MCF 10A (cell line): ENCODE measurements at regions not wholly inside any gene's neighbourhood (a gene's known extent, or its start where the extent isn't known, plus 50 kb on each side); places are given as distances from the start of the nearest gene placed in this dataset.

ENCODE experiments used
- BruUV-seq: library from RNA; stranded (reverse); fragments of 400-500 nt; replicated peaks from 2 replicates; lab custom pipeline; 2021; lab: Mats Ljungman, UMichigan
- CTCF ChIA-PET: fragments of 300-600 bp; sonication (Branson Sonifier 250); formaldehyde crosslinking; extraction: SDS; loops from one replicate; lab custom pipeline; 2021; ENCODE audit warnings: antibody characterized with exemption, inconsistent platforms; lab: Yijun Ruan, JAX
- POLR2A ChIA-PET: fragments of 300-600, 350-650 bp; sonication (Branson Sonifier 250); formaldehyde crosslinking; extraction: SDS; loops from one replicate; lab custom pipeline; 2020; ENCODE audit warnings: antibody characterized with exemption, inconsistent platforms; lab: Yijun Ruan, JAX
- DNase-seq: peaks from one replicate; pipeline ENCODE4 v3.0.0-alpha.2; 2018; ENCODE audit not compliant: unreplicated experiment
- H3K27ac Mint-ChIP-seq: one replicate; pipeline ENCODE4 v1.8.0; 2022; ENCODE audit warnings: mild to moderate bottlenecking, low read depth, mixed read lengths; ENCODE audit not compliant: unreplicated experiment
- H3K27me3 Mint-ChIP-seq: one replicate; pipeline ENCODE4 v1.8.0; 2022; ENCODE audit warnings: mixed read lengths; ENCODE audit not compliant: insufficient read depth, unreplicated experiment
- H3K36me3 Mint-ChIP-seq: one replicate; pipeline ENCODE4 v1.8.0; 2022; ENCODE audit warnings: mild to moderate bottlenecking, moderate library complexity, mixed read lengths; ENCODE audit not compliant: insufficient read depth, unreplicated experiment
- H3K4me1 Mint-ChIP-seq: one replicate; pipeline ENCODE4 v1.8.0; 2022; ENCODE audit warnings: mixed read lengths; ENCODE audit not compliant: insufficient read depth, unreplicated experiment
- H3K4me3 Mint-ChIP-seq: one replicate; pipeline ENCODE4 v1.8.0; 2022; ENCODE audit warnings: mild to moderate bottlenecking, moderate library complexity, mixed read lengths; ENCODE audit not compliant: unreplicated experiment
- H3K9me3 Mint-ChIP-seq: one replicate; pipeline ENCODE4 v1.8.0; 2022; ENCODE audit warnings: mixed read lengths; ENCODE audit not compliant: unreplicated experiment
- CTCF ChIP-seq: fragments of 200-600 bp; IDR thresholded peaks from one replicate; pipeline ENCODE4 v1.8.0; 2022; ENCODE audit warnings: antibody characterized with exemption, mild to moderate bottlenecking; ENCODE audit not compliant: unreplicated experiment
- intact Hi-C: fragments of 100-400 bp; cut with micrococcal nuclease; formaldehyde crosslinking; loops from 2 replicates; pipeline ENCODE4 v1.14.1; 2022

GRCh38 chr4:11702886-11703557 lies 274.3 kb upstream of the HS3ST1 start:
- H3K9me3 Mint-ChIP-seq, result no peaks in the 10 kb centered on the region

GRCh38 chr4:11701966-11702725 lies 273.5 kb upstream of the HS3ST1 start:
- CTCF ChIA-PET, result interaction anchor here (0.6 to 1.6 kb wide), 4 partner anchors 30 to 1149 kb away, joined by 3 to 5 read pairs (median 3); no protein-coding TSS in a partner anchor
- no peaks in the 10 kb centered on the region for H3K9me3 Mint-ChIP-seq
- no peak for DNase-seq
- H3K27ac Mint-ChIP-seq, result no peak overlapping the region
- intact Hi-C loops, result loop anchor here (5.0 kb wide), 1 partner anchor 65 kb away; no protein-coding TSS in a partner anchor
- no peak overlapping the region for H3K4me3 Mint-ChIP-seq
- TF ChIP-seq CTCF, result no peak
- no peaks in the 10 kb centered on the region for H3K36me3 Mint-ChIP-seq
- no TSS peak for BruUV-seq
- POLR2A ChIA-PET, result interaction anchor here (1.1 kb wide), 1 partner anchor 96 kb away, joined by 4 read pairs; no protein-coding TSS in a partner anchor
- H3K4me1 Mint-ChIP-seq, result peaks cover 31% of the 10 kb centered on the region
- no peaks in the 10 kb centered on the region for H3K27me3 Mint-ChIP-seq

More at GRCh38 chr4:11702886-11703557, 274.3 kb upstream of the HS3ST1 start:
- DNase-seq, result peak; percentile 34
- ChIA-PET CTCF (interaction anchor here (0.6 to 1.6 kb wide), 4 partner anchors 16 to 1150 kb away, joined by 3 to 5 read pairs (median 3); no protein-coding TSS in a partner anchor), POLR2A (interaction anchor here (1.1 kb wide), 1 partner anchor 97 kb away, joined by 4 read pairs; no protein-coding TSS in a partner anchor)
- H3K27ac Mint-ChIP-seq, result no peak overlapping the region
- no peak overlapping the region for H3K4me3 Mint-ChIP-seq
- no TSS peak for BruUV-seq
- TF ChIP-seq CTCF, result no peak
- intact Hi-C loops, result loop anchor here (5.0 kb wide), 1 partner anchor 66 kb away; no protein-coding TSS in a partner anchor
- no peaks in the 10 kb centered on the region for H3K36me3 Mint-ChIP-seq
- H3K4me1 Mint-ChIP-seq, result peaks cover 29% of the 10 kb centered on the region
- H3K27me3 Mint-ChIP-seq, result no peaks in the 10 kb centered on the region

GRCh38 chr4:11700751-11701226 lies 272.1 kb upstream of the HS3ST1 start:
- ChIA-PET CTCF (interaction anchor here (0.7 kb wide), 1 partner anchor 774 kb away, joined by 3 read pairs; no protein-coding TSS in a partner anchor), POLR2A (no interaction called here)
- no TSS peak for BruUV-seq
- H3K27ac Mint-ChIP-seq, result no peak overlapping the region
- DNase-seq, result peak; percentile 54
- H3K36me3 Mint-ChIP-seq, result no peaks in the 10 kb centered on the region
- no peaks in the 10 kb centered on the region for H3K27me3 Mint-ChIP-seq
- intact Hi-C loops, result loop anchor here (5.0 kb wide), 1 partner anchor 63 kb away; no protein-coding TSS in a partner anchor
- TF ChIP-seq CTCF, result no peak
- H3K4me1 Mint-ChIP-seq, result peaks cover 31% of the 10 kb centered on the region
- no peaks in the 10 kb centered on the region for H3K9me3 Mint-ChIP-seq
- no peak overlapping the region for H3K4me3 Mint-ChIP-seq
